Testis (tissue), 2 donors: ENCODE measurements at regions not wholly inside any gene's neighbourhood (a gene's known extent, or its start where the extent isn't known, plus 50 kb on each side); places are given as distances from the start of the nearest gene placed in this dataset.

Source experiments
- DNase-seq: peaks from one replicate; pipeline ENCODE4 v3.0.0-alpha.2; 2019
- H3K27ac ChIP-seq, 2 donors: fragments of 200-600 bp; sonication (generic); one replicate each; pipeline ENCODE4 v1.5.1; 2019
- H3K27me3 ChIP-seq: fragments of 200-600 bp; sonication (generic); one replicate; pipeline ENCODE4 v1.5.1; 2019
- H3K36me3 ChIP-seq: fragments of 200-600 bp; sonication (generic); one replicate; pipeline ENCODE4 v1.5.1; 2017; ENCODE audit warnings: low read depth; ENCODE audit errors: missing control alignments
- H3K4me1 ChIP-seq: fragments of 200-600 bp; sonication (generic); one replicate; pipeline ENCODE4 v1.5.1; 2019
- H3K4me3 ChIP-seq, 2 donors: fragments of 200-600 bp; sonication (generic); one replicate each; pipeline ENCODE4 v1.5.1; 2017 to 2019
- H3K9me3 ChIP-seq: fragments of 200-600 bp; sonication (generic); one replicate; pipeline ENCODE4 v1.5.1; 2017
- CTCF ChIP-seq, 3 experiments: fragments of 450-650 bp in 2 of 3; fragments of 200-600 bp in 1 of 3; sonication (generic) in 1 of 3; IDR thresholded peaks; one replicate each; pipeline ENCODE4 v1.5.1; 2016 to 2019; ENCODE audit warnings: antibody characterized with exemption in 3 of 3, mild to moderate bottlenecking in 2 of 3, moderate library complexity in 1 of 3
- POLR2A ChIP-seq: fragments of 450-650 bp; IDR thresholded peaks from one replicate; pipeline ENCODE4 v1.6.1; 2017; ENCODE audit warnings: antibody characterized with exemption, mild to moderate bottlenecking, moderate library complexity
- WGBS, 2 donors: methylation state at CpG; one replicate each; pipeline ENCODE4 v1.1.5; 2018; 5-methylcytosine and 5-hydroxymethylcytosine counted together
- intact Hi-C: fragments of 100-400 bp; cut with DNase I; formaldehyde crosslinking; loops from one replicate; pipeline ENCODE4 v1.15.1; 2023; ENCODE audit warnings: low total_unique reads

GRCh38 chr20:48163505-48163904, 378.2 kb upstream of the SULF2 start:
- TF ChIP-seq POLR2A (no peak), CTCF (IDR thresholded peaks at IDR 0.05) (no peak)
- WGBS, 2 donors: 51 to 52% methylated on average over 7 of the region's 7 CpGs

GRCh38 chr20:48162621-48163020, 377.3 kb upstream of the SULF2 start:
- Histone ChIP-seq H3K36me3 (no peaks in the 10 kb centered on the region), H3K27ac (no peak overlapping the region), H3K27me3 (no peaks in the 10 kb centered on the region), H3K4me1 (peaks cover 18% of the 10 kb centered on the region), H3K4me3 (no peak overlapping the region), H3K9me3 (no peaks in the 10 kb centered on the region)
- intact Hi-C loops: no loop called here
- WGBS, 2 donors: 92 to 93% methylated on average over 13 of the region's 13 CpGs
- no peak for DNase-seq
- TF ChIP-seq POLR2A (no peak), CTCF (IDR thresholded peaks at IDR 0.05) (no peak)

More at GRCh38 chr20:48163505-48163904, 378.2 kb upstream of the SULF2 start:
- Histone ChIP-seq H3K4me3 (no peak overlapping the region), H3K9me3 (no peaks in the 10 kb centered on the region), H3K27ac (no peak overlapping the region), H3K4me1 (peaks cover 9% of the 10 kb centered on the region), H3K27me3 (no peaks in the 10 kb centered on the region), H3K36me3 (no peaks in the 10 kb centered on the region)
- intact Hi-C loops: no loop called here
- DNase-seq: no peak

DNA sequence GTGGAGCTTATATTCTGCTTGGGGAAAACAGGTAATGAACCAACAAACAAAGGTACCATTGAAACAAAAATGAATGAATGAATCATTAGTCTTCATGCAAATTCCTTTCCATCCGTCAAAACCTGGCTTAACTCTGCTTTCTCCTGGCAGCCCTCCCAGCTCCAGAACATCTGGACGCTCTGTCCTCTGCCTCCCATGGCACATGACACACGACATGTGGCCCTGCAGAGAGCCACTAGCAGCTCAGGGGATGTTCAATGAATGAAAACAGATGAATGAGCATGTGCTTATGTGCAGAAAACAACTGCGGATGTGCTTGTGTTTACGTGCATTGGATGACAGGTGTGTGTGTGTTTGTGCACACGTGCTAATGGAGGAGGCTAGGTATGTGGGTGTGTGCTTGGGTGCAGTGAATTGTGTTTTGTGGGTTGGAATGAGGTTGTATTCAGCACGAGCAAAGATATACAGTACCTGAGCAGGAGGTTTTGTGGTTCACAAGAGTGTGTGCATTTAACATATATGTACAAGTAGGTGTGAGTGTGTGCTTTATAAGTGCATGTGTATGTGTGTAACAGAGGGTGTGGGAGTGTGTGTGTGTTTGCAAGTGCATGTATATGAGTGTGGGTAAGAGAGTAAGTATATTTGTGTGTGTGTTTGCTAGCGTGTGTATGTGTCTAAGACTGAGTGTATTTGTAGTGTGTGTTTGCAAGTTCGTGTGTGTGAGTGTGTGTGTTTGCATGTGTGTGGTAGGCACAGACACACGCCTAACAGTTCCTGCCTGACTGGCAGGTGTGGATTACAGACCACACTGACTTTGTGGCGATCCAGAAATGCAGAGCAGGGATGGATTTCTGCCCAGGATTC, 374.1 kb upstream of the SULF2 start:
- Histone ChIP-seq H3K36me3 (no peaks in the 10 kb centered on the region), H3K9me3 (no peaks in the 10 kb centered on the region), H3K4me1 (peaks cover 17% of the 10 kb centered on the region), H3K4me3 (no peak overlapping the region), H3K27ac (no peak overlapping the region), H3K27me3 (no peaks in the 10 kb centered on the region)
- intact Hi-C loops: no loop called here
- TF ChIP-seq POLR2A (no peak), CTCF (IDR thresholded peaks at IDR 0.05) (no peak)
- 68 to 69% methylated on average over 11 of the region's 11 CpGs for WGBS, 2 donors
- no peak for DNase-seq

- Histone ChIP-seq H3K4me3 (no peak overlapping the region), H3K27me3 (no peaks in the 10 kb centered on the region), H3K27ac (no peak overlapping the region), H3K4me1 (peaks cover 23% of the 10 kb centered on the region), H3K36me3 (no peaks in the 10 kb centered on the region), H3K9me3 (no peaks in the 10 kb centered on the region)
- TF ChIP-seq CTCF (IDR thresholded peaks at IDR 0.05) (no peak), POLR2A (no peak)
- intact Hi-C loops: no loop called here
- peak; percentile 53 for DNase-seq
- 17 to 36% methylated on average over 2 of the region's 2 CpGs for WGBS, 2 donors
These were observed 372.7 kb upstream of the SULF2 start for GRCh38 chr20:48158014-48158413.
